ENCODE measurements at regions not wholly inside any gene's neighbourhood (a gene's known extent, or its start where the extent isn't known, plus 50 kb on each side); places are given as distances from the start of the nearest gene placed in this dataset.
A peak's percentile ranks its signal among the peaks of the same experiment; 100 is the strongest.

DNA sequence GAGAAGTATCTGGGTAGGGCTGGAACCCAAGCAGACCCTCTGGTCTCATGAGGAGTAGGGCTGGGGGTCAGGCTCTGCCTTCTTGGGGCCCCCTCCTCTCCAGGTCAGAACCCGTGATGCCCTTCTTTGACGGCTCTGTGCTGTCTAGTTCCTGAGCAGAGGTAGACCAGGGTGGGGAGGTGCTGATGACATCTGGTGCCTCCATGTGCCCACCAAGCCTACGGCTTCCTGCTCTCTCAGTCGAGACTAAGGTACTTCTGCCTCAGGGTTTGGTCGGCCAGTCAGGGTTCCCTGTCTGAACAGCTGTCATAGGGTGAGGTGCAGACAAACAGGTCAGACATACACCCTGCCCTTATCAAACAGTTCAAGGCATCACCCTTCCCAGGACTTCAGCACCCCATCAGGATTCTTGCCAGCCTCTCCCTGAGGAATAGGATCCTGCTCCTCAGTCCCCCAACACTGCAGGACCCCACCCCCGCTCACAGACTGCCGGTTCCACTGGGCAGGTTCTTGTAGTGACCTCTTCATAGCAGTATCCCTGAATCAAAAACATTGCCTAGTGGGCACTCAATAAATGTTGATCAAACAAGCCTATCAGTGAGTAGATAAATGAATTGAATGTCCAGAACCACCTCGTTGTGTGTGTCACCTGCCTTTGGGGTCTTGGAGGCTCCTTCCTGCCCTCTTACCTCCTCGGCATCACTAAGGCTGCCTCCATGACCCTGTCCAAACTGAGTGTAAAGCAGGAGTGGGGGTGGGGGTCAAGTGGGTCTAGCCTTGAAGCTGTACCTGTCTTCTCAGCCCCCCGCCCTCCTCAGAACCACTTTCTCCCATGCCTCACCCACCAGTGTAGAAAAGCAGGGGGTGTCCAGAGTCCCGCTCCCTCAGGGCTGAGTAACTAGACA, 158.2 kb downstream of the BUD13 start:
- DNase-seq, result peak; percentile 29
- H3K4me1 Mint-ChIP-seq, result no peaks in the 10 kb centered on the region
- Histone ChIP-seq H3K4me1 (ENCODE audit: control insufficient read depth, insufficient read depth, low read length) (no peaks in the 10 kb centered on the region), H3K36me3 (ENCODE audit: control insufficient read depth, insufficient read depth, low read length) (no peaks in the 10 kb centered on the region), H3K27me3 (ENCODE audit: control insufficient read depth, insufficient read depth, low read length, poor library complexity, severe bottlenecking) (peaks cover 7% of the 10 kb centered on the region), H3K27ac (ENCODE audit: low read depth, low read length) (no peak overlapping the region), H3K9me3 (ENCODE audit: control insufficient read depth, low read length) (no peaks in the 10 kb centered on the region), H3K4me3 (ENCODE audit: low read length) (no peak overlapping the region), H3K9ac (ENCODE audit: extremely low read depth, low read length, poor library complexity, severe bottlenecking) (no peak overlapping the region)
- no peaks in the 10 kb centered on the region for H3K36me3 Mint-ChIP-seq (ENCODE audit: low read depth)
- TF ChIP-seq, protein P1, sequence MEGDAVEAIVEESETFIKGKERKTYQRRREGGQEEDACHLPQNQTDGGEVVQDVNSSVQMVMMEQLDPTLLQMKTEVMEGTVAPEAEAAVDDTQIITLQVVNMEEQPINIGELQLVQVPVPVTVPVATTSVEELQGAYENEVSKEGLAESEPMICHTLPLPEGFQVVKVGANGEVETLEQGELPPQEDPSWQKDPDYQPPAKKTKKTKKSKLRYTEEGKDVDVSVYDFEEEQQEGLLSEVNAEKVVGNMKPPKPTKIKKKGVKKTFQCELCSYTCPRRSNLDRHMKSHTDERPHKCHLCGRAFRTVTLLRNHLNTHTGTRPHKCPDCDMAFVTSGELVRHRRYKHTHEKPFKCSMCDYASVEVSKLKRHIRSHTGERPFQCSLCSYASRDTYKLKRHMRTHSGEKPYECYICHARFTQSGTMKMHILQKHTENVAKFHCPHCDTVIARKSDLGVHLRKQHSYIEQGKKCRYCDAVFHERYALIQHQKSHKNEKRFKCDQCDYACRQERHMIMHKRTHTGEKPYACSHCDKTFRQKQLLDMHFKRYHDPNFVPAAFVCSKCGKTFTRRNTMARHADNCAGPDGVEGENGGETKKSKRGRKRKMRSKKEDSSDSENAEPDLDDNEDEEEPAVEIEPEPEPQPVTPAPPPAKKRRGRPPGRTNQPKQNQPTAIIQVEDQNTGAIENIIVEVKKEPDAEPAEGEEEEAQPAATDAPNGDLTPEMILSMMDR (conservative IDR thresholded peaks at IDR 0.05), result no peak
- no peak overlapping the region for H3K4me3 Mint-ChIP-seq
- no peaks in the 10 kb centered on the region for H3K9me3 Mint-ChIP-seq
- peaks cover 10% of the 10 kb centered on the region for H3K27me3 Mint-ChIP-seq (ENCODE audit: insufficient read depth)
- WGBS, 2 experiments (ENCODE audit: insufficient coverage in 1 of 2, insufficient read length in 1 of 2), result 88 to 94% methylated on average over 7 to 11 of the region's 11 CpGs
- no peak overlapping the region for H3K27ac Mint-ChIP-seq

DNA sequence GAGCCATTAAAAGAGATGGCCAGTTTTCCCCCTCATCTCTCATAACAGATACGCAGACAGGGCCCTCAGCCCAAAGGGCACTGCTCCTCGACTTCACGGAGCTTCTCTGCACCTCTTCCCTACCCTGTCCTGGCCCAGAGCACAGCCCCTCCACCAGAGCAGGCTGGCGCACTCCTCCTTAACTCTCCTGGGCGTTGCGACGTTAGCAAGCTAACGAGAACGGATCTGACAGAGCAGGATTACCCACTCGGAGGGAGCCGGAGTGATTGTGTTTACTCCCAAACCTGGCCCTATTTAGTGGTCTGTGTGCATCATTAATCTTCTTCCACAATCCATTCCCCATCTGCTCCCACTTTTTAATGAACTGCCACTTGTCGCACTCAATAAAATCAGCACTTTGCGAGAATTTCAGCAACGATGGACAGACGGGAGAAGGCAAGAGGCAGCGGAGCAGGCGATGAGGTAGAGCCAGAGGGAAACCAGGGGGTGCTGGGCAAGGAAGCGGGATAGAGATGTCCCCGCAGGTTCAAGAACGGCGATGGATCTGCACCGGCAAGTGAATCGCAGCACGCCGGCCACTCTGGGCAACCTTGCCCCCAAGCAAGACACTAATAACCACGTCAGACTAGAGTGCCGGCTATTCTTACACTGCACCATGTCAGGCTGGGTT, 159.4 kb downstream of the BUD13 start:
- Mint-ChIP-seq H3K4me1 (no peaks in the 10 kb centered on the region), H3K36me3 (ENCODE audit: low read depth) (no peaks in the 10 kb centered on the region), H3K9me3 (no peaks in the 10 kb centered on the region), H3K27ac (no peak overlapping the region), H3K4me3 (no peak overlapping the region), H3K27me3 (ENCODE audit: insufficient read depth) (peaks cover 10% of the 10 kb centered on the region)
- Histone ChIP-seq H3K9me3 (ENCODE audit: control insufficient read depth, low read length) (no peaks in the 10 kb centered on the region), H3K27ac (ENCODE audit: low read depth, low read length) (no peak overlapping the region), H3K4me3 (ENCODE audit: low read length) (no peak overlapping the region), H3K9ac (ENCODE audit: extremely low read depth, low read length, poor library complexity, severe bottlenecking) (no peak overlapping the region), H3K4me1 (ENCODE audit: control insufficient read depth, insufficient read depth, low read length) (no peaks in the 10 kb centered on the region), H3K36me3 (ENCODE audit: control insufficient read depth, insufficient read depth, low read length) (no peaks in the 10 kb centered on the region), H3K27me3 (ENCODE audit: control insufficient read depth, insufficient read depth, low read length, poor library complexity, severe bottlenecking) (peaks cover 7% of the 10 kb centered on the region)
- TF ChIP-seq, protein P1 (conservative IDR thresholded peaks at IDR 0.05), result no peak
- WGBS, 2 experiments (ENCODE audit: insufficient coverage in 1 of 2, insufficient read length in 1 of 2), result 91 to 97% methylated on average over 21 to 27 of the region's 27 CpGs
- DNase-seq, result peak; percentile 33

DNA sequence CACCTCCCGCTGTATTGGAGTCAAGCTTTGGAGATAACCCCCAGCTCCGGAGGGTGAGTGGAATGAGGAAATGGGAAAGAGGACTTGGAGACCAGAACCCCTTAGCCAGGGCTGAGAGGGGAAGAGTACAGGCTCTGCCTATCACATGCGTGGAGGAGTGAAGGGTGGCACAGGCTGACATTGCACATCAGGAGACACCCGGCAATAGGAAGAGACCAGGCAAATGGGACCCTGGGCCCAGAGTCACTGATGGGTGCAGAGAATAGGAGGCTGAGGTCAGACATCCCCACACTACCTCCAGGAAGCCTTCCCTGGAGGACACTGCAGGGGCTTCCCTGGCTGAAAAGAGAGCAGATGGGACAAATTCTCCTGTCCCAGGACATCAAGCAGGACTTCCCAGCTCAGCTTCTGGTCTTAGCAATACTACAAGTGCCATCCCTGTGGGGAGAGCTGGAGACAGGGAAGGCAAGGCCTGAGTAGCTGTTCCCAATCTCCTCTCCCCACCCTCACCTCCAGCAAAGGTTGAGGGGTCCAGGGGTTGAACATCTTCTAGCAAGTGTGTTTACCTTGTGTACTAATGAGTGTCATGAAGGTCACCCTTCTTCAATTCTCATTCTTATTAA, 160.7 kb downstream of the BUD13 start:
- H3K9me3 Mint-ChIP-seq, result no peaks in the 10 kb centered on the region
- no peaks in the 10 kb centered on the region for H3K36me3 ChIP-seq (ENCODE audit: control insufficient read depth, insufficient read depth, low read length)
- WGBS, 2 experiments (ENCODE audit: insufficient coverage in 1 of 2, insufficient read length in 1 of 2), result 89 to 92% methylated on average over 2 to 4 of the region's 4 CpGs

More for the DNA sequence above, 160.7 kb downstream of the BUD13 start:
- no peak overlapping the region for H3K27ac Mint-ChIP-seq
- Histone ChIP-seq H3K4me3 (ENCODE audit: low read length) (no peak overlapping the region), H3K27me3 (ENCODE audit: control insufficient read depth, insufficient read depth, low read length, poor library complexity, severe bottlenecking) (peaks cover 7% of the 10 kb centered on the region), H3K9me3 (ENCODE audit: control insufficient read depth, low read length) (no peaks in the 10 kb centered on the region), H3K4me1 (ENCODE audit: control insufficient read depth, insufficient read depth, low read length) (no peaks in the 10 kb centered on the region), H3K9ac (ENCODE audit: extremely low read depth, low read length, poor library complexity, severe bottlenecking) (no peak overlapping the region), H3K27ac (ENCODE audit: low read depth, low read length) (no peak overlapping the region)
- no peaks in the 10 kb centered on the region for H3K4me1 Mint-ChIP-seq
- H3K27me3 Mint-ChIP-seq (ENCODE audit: insufficient read depth), result peaks cover 17% of the 10 kb centered on the region
- peak; percentile 31 for DNase-seq
- no peak overlapping the region for H3K4me3 Mint-ChIP-seq
- H3K36me3 Mint-ChIP-seq (ENCODE audit: low read depth), result no peaks in the 10 kb centered on the region
- TF ChIP-seq, protein P1 (conservative IDR thresholded peaks at IDR 0.05), result no peak

All from endodermal cell (in vitro differentiated cells).